HG02981 (cell line): ENCODE measurements at regions not wholly inside any gene's neighbourhood (a gene's known extent, or its start where the extent isn't known, plus 50 kb on each side); places are given as distances from the start of the nearest gene placed in this dataset.
A peak's percentile ranks its signal among the peaks of the same experiment; 100 is the strongest.
"Not testable (repeated sequence)": the region's sequence is repeated elsewhere in the genome, so short reads cannot be mapped to it uniquely, and the experiment has no call there.

Experiments used
- ATAC-seq: cut with Tn5 transposase; IDR thresholded peaks from one replicate; pipeline ENCODE4 v1.9.1; 2021; ENCODE audit warnings: mild to moderate bottlenecking, moderate library complexity; ENCODE audit not compliant: unreplicated experiment

GRCh38 chr2:131738533-131738932, 210.8 kb downstream of the CCDC74A start:
- not testable (repeated sequence) for ATAC-seq

- not testable (repeated sequence) for ATAC-seq
Measured at GRCh38 chr2:131738996-131739434, 211.3 kb downstream of the CCDC74A start.

DNA sequence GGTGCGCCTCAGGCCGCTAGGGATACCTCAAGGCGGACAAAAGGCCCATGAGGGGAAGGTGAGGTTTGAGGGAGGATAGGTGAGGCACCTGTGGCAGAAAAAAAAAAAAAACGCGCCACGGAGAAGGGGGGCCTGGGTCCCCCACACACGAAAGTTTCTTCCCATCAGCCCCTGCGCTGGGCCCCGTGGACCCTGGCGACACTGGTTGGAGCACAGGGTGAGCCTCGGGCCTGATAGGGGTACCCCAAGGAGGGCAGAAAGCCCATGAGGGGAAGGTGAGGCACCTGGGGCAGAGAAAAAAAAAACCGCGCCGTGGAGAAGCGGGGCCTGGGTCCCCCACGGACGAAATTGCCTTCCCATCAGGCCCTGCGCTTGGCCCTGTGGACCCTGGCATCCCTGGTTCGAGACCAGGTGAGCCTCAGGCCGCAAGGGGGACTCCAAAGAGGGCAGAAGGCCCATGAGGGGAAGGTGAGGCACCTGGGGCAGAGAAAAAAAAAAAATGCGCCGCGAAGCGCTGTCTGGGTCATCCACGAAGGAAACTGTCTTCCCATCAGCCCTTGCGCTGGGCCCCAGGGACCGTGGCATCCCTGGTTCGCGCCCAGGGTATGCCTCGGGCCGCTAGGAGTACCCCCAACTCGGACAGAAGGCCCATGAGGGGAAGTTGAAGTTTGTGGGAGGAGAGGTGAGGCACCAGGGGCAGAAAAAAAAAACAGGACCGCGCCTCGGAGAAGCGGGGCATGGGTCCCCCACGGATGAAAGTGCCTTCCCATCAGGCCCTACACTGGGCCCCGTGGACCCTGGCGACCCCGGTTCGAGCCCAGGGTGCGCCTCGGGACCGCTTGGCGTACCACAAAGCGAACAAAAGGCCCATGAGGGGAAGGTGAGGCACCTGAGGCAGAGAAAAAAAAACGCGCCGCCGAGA, 226.2 kb downstream of the CCDC74A start:
- ATAC-seq = no peak

DNA sequence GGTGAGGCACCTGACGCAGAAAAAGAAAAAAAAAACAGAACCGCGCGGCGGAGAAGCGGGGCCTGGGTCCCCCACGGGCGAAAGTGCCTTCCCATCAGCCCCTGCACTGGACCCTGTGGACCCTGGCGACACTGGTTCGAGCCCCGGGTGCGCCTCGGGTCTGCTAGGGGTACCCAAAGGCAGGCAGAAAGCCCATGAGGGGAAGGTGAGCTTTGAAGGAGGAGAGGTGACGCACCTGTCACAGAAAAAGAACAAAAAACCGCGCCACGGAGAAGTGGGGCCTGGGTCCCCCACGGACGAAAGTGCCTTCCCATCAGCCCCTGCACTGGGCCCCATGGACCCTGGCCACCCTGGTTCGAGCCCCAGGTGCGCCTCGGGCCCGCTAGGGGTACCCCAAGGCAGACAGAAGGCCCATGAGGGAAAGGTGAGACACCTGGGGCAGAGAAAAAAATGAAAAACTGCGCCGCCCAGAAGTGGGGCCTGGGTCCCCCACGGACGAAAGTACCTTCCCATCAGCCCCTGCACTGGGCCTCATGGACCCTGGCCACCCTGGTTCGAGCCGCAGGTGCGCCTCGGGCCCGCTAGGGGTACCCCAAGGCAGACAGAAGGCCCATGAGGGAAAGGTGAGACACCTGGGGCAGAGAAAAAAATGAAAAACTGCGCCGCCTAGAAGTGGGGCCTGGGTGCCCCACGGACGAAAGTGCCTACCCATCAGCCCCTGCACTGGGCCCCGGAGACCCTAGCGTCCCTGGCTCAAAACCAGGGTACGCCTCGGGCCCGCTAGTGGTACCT, 227.4 kb downstream of the CCDC74A start:
- no peak for ATAC-seq

- ATAC-seq = no peak
Measured at GRCh38 chr2:131756141-131756907, 228.6 kb downstream of the CCDC74A start.

DNA sequence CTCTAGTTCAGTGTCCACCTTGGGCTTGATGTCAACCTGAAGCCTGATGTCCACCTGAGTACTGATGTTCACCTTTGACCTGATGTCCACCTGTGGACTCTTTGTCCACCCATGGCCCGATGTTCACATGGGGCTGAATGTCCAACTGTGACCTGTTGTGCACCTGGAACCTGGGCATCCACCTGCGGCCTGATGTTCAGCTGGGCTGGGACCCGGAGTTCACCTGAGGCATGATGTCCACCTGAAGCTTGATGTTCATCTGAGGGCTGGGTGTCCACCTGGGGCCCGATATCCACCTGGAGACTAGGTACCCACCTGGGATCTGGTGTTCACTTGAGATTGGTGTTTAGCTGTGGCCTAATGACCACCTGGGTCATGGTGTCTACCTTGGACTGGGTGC, 231.3 kb downstream of the CCDC74A start:
- ATAC-seq = not testable (repeated sequence)

- ATAC-seq = not testable (repeated sequence)
Measured at GRCh38 chr2:131774955-131775555, 247.4 kb downstream of the CCDC74A start.

DNA sequence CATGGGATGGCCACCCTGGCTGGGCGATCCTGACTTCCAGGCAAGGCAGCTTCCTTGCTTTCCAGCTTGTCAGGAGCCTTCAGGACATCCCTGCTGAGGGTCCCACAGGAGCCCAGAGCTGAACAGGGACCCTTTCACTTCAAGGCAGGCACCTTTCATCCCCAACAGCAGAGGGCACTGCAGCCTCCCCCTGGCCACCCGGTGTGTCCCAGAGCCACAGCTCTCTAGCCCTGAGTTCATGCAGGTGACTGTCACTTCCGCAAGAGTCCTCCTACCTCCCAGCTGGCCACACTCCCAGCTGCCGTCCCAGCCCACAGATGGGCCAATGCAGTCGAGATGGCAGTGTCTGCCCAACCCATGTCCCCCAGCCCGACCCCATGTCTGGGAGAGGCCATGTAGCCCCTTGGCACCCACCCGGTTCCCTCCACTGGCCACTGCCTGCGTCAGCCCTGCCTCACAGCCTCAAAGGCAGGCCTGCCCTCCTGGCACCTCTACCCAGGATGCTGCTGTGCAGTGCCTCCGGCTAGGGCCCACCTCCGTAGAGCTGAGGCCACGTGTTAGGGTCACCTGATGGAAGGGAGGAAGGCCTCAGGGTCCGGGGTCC, 248.3 kb downstream of the CCDC74A start:
- not testable (repeated sequence) for ATAC-seq

DNA sequence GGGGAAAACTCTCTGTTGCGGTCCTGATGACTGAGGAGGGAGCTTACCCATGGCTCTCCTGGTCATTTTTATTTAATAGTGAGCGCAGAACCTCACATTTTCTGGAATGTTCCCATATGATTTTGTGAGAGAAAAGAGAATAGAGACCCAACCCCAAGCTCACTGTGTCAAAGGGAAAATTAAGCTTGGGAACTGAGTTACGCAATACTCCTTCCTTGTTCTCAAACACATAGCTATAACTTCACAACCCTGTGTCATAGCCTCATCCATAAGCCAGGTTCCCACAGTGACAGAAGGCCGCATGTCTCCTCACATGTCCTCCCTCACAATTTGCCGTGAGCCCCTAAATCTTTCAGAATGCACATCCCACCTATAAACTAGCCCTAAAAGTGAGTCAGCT, 252.8 kb downstream of the CCDC74A start:
- ATAC-seq = not testable (repeated sequence)

DNA sequence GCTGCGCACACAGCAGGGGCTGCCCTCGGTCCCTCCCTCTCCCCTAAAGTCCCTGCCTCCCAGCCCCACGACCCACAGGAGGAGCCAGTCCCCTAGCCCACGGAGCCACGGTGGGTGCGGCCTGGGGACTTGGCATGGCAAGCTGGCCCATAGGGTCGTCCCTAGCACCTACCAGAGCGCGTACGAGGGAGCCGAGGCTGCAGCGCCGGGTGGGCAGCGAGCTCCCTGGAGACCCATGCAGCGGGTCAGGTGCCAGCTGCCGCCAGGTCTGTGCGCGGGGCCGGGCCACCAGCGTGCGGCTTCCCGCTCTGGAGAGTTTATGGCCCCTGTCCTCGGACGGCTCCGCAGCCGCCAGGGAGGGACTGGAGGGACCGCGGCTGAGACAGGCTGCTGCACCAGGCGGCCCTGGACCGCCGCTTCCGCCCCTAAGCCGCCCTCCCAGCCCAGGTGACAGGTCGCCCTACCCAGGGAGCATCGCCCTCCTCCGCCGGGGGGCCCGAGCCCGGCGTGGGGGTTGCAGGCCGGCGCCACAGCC, 273.6 kb downstream of the CCDC74A start:
- peak; percentile 14 for ATAC-seq

DNA sequence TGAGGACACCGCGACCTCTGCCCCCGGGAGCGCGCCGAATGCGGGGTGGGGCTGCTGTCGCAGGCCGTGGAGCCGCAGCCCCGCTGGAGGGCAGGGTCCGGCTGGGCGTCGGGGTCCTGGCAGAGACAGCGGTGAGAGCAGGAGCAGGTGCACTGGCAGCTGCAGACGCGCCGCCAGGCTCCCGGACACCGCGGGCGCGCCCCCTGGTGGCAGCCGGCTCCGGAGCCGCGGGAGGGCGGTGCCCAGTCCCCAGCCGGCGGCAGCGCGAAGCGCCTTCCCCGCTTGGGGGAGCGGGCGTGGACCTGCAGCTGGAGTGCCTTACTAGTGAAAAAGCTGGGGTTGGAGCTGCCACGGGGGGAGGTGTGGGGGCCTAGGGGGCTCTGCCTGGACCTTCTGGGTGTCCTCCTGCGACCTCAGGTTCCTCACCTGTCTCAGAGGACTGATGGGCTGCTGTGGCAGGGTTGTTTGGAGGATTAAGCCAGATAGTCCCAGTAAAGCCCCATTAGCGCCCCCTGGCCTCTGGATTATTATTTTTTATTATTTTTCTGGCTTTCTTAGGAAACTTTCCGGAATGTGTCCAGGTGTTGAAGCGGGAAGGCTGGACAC, 274.2 kb downstream of the CCDC74A start:
- peak; percentile 99 for ATAC-seq

DNA sequence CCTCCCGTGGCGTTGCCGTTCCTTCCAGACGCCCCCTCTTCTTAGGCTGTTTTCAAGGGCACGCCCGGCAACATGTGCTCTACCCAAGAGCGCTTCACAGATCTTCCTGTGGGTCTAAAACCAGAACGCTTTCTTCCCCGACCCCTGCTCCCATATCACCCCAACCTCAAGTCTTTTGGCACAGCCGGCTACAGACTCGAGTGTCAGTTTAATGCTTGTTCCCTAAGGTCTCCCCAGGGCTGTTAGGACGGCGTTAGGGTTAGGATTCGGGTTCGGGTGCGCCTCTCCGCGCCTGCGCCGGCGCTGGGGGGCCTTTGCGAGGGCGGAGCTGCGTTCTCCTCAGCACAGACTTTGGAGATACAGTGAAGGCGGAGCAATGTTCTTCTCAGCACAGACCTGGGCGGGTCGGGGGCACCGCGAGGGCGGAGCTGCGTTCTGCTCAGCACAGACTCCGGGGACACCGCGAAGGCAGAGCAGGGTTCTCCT, 274.7 kb downstream of the CCDC74A start:
- ATAC-seq = not testable (repeated sequence)

DNA sequence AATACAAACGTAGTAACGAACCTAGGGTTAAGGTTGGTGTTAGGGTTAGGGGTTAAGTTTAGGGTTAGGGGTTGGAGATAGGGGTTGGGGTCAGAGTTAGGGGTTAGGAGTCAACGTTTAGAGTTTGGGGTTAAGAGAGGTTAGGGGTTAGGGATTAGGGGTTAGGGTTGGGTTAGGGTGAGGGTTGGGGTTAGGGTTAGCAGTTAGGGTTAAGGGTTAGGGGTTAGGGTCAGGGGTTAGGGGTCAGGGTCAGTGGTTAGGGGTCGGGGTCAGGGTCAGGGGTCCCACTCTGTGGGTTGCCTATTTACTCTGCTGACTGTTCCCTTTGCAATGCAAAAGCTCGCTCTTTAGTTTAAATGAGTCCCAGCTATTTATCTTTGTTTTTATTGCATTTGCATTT, 275.5 kb downstream of the CCDC74A start:
- ATAC-seq = not testable (repeated sequence)

- not testable (repeated sequence) for ATAC-seq
Measured at GRCh38 chr2:131812605-131813004, 284.9 kb downstream of the CCDC74A start.

DNA sequence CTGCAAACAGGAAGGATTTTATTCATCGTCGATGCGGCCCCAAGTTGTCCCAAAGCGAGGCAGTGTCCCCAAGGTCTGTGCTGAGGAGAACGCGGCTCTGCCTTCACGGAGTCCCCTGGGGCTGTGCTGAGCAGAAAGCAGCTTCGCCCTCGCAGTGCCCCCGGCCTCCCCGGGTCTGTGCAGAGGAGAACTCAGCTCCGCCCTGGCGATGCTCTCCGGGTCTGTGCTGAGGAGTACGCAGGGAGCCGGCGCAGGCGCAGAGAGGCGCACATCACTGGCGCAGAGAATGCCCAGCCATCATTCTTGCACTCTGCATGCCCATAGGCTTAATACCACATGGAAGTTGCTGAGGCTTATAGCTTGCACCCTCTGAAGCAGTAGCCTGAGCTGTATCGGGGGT, 285.7 kb downstream of the CCDC74A start:
- not testable (repeated sequence) for ATAC-seq

- not testable (repeated sequence) for ATAC-seq
Measured at GRCh38 chr2:131818267-131818973, 290.7 kb downstream of the CCDC74A start.

DNA sequence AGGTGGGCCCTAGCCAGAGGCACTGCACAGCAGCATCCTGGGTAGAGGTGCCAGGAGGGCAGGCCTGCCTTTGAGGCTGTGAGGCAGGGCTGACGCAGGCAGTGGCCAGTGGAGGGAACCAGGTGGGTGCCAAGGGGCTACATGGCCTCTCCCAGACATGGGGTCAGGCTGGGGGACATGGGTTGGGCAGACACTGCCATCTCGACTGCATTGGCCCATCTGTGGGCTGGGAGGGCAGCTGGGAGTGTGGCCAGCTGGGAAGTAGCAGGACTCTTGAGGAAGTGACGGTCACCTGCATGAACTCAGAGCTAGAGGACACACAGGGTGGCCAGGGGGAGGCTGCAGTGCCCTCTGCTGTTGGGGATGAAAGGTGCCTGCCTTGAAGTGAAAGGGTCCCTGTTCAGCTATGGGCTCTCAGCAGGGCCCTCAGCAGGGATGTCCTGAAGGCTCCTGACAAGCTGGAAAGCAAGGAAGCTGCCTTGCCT, 294.6 kb downstream of the CCDC74A start:
- ATAC-seq = not testable (repeated sequence)

DNA sequence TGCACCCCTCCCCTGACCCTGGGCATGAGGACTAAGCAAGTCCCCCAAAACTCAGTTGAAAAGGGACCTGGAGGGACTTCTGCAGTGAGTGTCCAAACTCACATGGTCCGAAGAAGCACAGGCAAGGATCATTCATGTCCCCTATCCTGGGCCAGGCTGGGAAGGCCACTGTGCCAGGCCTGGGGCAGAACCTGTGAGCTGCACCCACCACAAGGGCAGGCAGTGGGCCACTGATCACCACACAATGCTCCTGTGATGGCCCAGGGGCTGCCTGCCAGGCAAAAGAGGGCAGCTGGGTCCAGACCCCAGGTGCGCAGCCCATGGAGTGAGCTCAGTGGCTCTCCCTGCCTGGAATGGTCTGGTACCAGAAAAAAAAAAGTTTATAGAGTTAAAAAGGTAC, 295.4 kb downstream of the CCDC74A start:
- ATAC-seq = not testable (repeated sequence)
